Bone marrow (tissue), 2 donors: ENCODE measurements at regions not wholly inside any gene's neighbourhood (a gene's known extent, or its start where the extent isn't known, plus 50 kb on each side); places are given as distances from the start of the nearest gene placed in this dataset.

Source experiments
- DNase-seq, 2 donors: peaks; one replicate each; lab custom pipeline; 2025; lab: John Stamatoyannopoulos, UW

- DNase-seq = no peak
These were observed 102.4 kb upstream of the B3GAT1 start for GRCh38 chr11:134514354-134514951.

- no peak for DNase-seq
These were observed 101.6 kb upstream of the B3GAT1 start for GRCh38 chr11:134513585-134514120.

GRCh38 chr11:134512571-134513538 lies 100.8 kb upstream of the B3GAT1 start:
- DNase-seq = no peak

GRCh38 chr11:134512061-134512460 lies 100.0 kb upstream of the B3GAT1 start:
- DNase-seq = no peak

- no peak for DNase-seq
These were observed 99.2 kb upstream of the B3GAT1 start for GRCh38 chr11:134511255-134511654.

GRCh38 chr11:134510233-134511040 lies 98.4 kb upstream of the B3GAT1 start:
- DNase-seq = no peak

- DNase-seq = no peak
These were observed 97.6 kb upstream of the B3GAT1 start for GRCh38 chr11:134509381-134510232.

- no peak for DNase-seq
These were observed 96.4 kb upstream of the B3GAT1 start for GRCh38 chr11:134508219-134508990.

GRCh38 chr11:134506046-134506445 lies 94.0 kb upstream of the B3GAT1 start:
- no peak for DNase-seq

- no peak for DNase-seq
These were observed 93.1 kb upstream of the B3GAT1 start for GRCh38 chr11:134505125-134505524.

GRCh38 chr11:134504146-134504905 lies 92.3 kb upstream of the B3GAT1 start:
- DNase-seq = no peak

- DNase-seq = no peak
These were observed 91.6 kb upstream of the B3GAT1 start for GRCh38 chr11:134503596-134503995.

- no peak for DNase-seq
These were observed 91.1 kb upstream of the B3GAT1 start for GRCh38 chr11:134503100-134503499.

- DNase-seq = no peak
These were observed 90.1 kb upstream of the B3GAT1 start for GRCh38 chr11:134502153-134502550.

- no peak for DNase-seq
These were observed 89.5 kb upstream of the B3GAT1 start for GRCh38 chr11:134501406-134502152.

GRCh38 chr11:134500621-134501020 lies 88.6 kb upstream of the B3GAT1 start:
- no peak for DNase-seq

GRCh38 chr11:134499990-134500389 lies 87.9 kb upstream of the B3GAT1 start:
- no peak for DNase-seq

GRCh38 chr11:134498326-134499139 lies 86.5 kb upstream of the B3GAT1 start:
- DNase-seq = no peak
